A549 (cell line): ENCODE measurements at regions not wholly inside any gene's neighbourhood (a gene's known extent, or its start where the extent isn't known, plus 50 kb on each side); places are given as distances from the start of the nearest gene placed in this dataset.

ENCODE experiments used
- ATAC-seq, 2 experiments: fragments of 200-7000 bp in 1 of 2; fragments of >200 bp in 1 of 2; cut with Nextera tagmentation in 1 of 2; cut with Tn5 transposase in 1 of 2; 3 replicates each; pipeline versions ENCODE4 v1.8.0 to v1.9.1; 2018 to 2020; ENCODE audit warnings: mild to moderate bottlenecking in 1 of 2, moderate library complexity in 1 of 2
- CTCF ChIA-PET: fragments of 300-600 bp; sonication (Branson Sonifier 250); formaldehyde crosslinking; extraction: SDS; loops from one replicate; lab custom pipeline; 2021; ENCODE audit warnings: antibody characterized with exemption, inconsistent platforms; lab: Yijun Ruan, JAX
- POLR2A ChIA-PET: fragments of 350-600 bp; formaldehyde crosslinking; extraction: SDS; loops from one replicate; lab custom pipeline; 2021; ENCODE audit warnings: antibody characterized with exemption, inconsistent platforms; lab: Yijun Ruan, JAX
- DNase-seq, 2 experiments: peaks; one replicate each; pipeline versions ENCODE4 v3.0.0 to v3.0.0-alpha.2; 2011 to 2016; ENCODE audit warnings: low read depth in 1 of 2, low spot score in 1 of 2
- FAIRE-seq: peaks from 2 replicates; lab custom pipeline; 2011; peaks lifted over from hg19 to GRCh38; lab: Jason Lieb, UNC
- H3K27ac ChIP-seq, 2 experiments: fragments of >200 bp; sonication (Bioruptor Twin); formaldehyde crosslinking; 3 replicates each; pipeline ENCODE4 v1.5.1; 2016 to 2017
- H3K4me1 ChIP-seq: fragments of >200 bp; sonication (Bioruptor Twin); formaldehyde crosslinking; 3 replicates; pipeline ENCODE4 v1.6.1; 2016
- H3K4me2 ChIP-seq: fragments of >200 bp; sonication (Bioruptor Twin); formaldehyde crosslinking; 3 replicates; pipeline ENCODE4 v1.6.1; 2016
- H3K4me3 ChIP-seq: fragments of >200 bp; sonication (Bioruptor Twin); formaldehyde crosslinking; 3 replicates; pipeline ENCODE4 v1.5.1; 2016
- H3K9me3 ChIP-seq: fragments of >200 bp; sonication (Bioruptor Twin); formaldehyde crosslinking; 3 replicates; pipeline ENCODE4 v1.6.1; 2016
- BCL3 ChIP-seq: fragments of >200 bp; sonication (Bioruptor Twin); formaldehyde crosslinking; IDR thresholded peaks from 3 replicates; pipeline ENCODE4 v1.6.1; 2016
- BHLHE40 ChIP-seq: IDR thresholded peaks from 2 replicates; pipeline ENCODE4 v1.6.1; 2012; ENCODE audit warnings: low read depth, low read length, inconsistent platforms
- CBX2 ChIP-seq: fragments of 200-600 bp; sonication (generic); IDR thresholded peaks from 2 replicates; pipeline ENCODE4 v1.6.1; 2016; ENCODE audit warnings: low read depth, mild to moderate bottlenecking, borderline replicate concordance
- CBX8 ChIP-seq: fragments of 200-600 bp; sonication (generic); IDR thresholded peaks from 2 replicates; pipeline ENCODE4 v1.6.1; 2016
- CTCF ChIP-seq: fragments of >200 bp; sonication (Bioruptor Twin); formaldehyde crosslinking; IDR thresholded peaks from 3 replicates; pipeline ENCODE4 v1.5.1; 2016
- EP300 ChIP-seq, 2 experiments: fragments of >200 bp; sonication (Bioruptor Twin); formaldehyde crosslinking; IDR thresholded peaks; 2 replicates in 1 of 2; 3 replicates in 1 of 2; pipeline ENCODE4 v1.6.1; 2016 to 2017
- FOXS1 ChIP-seq: fragments of 250-450 bp; sonication (Bioruptor Pico); IDR thresholded peaks from 2 replicates; pipeline ENCODE4 v1.5.0; 2020; ENCODE audit warnings: mild to moderate bottlenecking, moderate library complexity
- GATA3 ChIP-seq: IDR thresholded peaks from 2 replicates; pipeline ENCODE4 v1.6.1; 2012; ENCODE audit warnings: borderline replicate concordance
- HMGXB4 ChIP-seq: fragments of 250-450 bp; sonication (Bioruptor Pico); IDR thresholded peaks from 2 replicates; pipeline ENCODE4 v1.5.0; 2021; ENCODE audit warnings: mild to moderate bottlenecking, moderate library complexity, borderline replicate concordance
- HOXA7 ChIP-seq: fragments of 250-450 bp; sonication (Bioruptor Pico); IDR thresholded peaks from 2 replicates; pipeline ENCODE4 v1.5.0; 2020; ENCODE audit warnings: mild to moderate bottlenecking, moderate library complexity
- MAFK ChIP-seq: fragments of 450-650 bp; IDR thresholded peaks from 2 replicates; pipeline ENCODE4 v1.6.1; 2014; ENCODE audit not compliant: partially characterized antibody
- MAX ChIP-seq: IDR thresholded peaks from 2 replicates; pipeline ENCODE4 v1.6.1; 2012
- MYC ChIP-seq: IDR thresholded peaks from 2 replicates; pipeline ENCODE4 v1.6.1; 2012; ENCODE audit warnings: mild to moderate bottlenecking, inconsistent platforms, low read length, improper control_type of control experiment, borderline replicate concordance
- PBX3 ChIP-seq: IDR thresholded peaks from 2 replicates; pipeline ENCODE4 v1.6.1; 2012
- PHF8 ChIP-seq: fragments of 200-600 bp; sonication (generic); IDR thresholded peaks from 2 replicates; pipeline ENCODE4 v1.6.1; 2016; ENCODE audit warnings: low read depth, mild to moderate bottlenecking, antibody characterized with exemption, moderate library complexity, borderline replicate concordance
- POLR2A ChIP-seq: IDR thresholded peaks from 2 replicates; pipeline ENCODE4 v1.6.1; 2012; ENCODE audit warnings: mild to moderate bottlenecking, low read length
- RARB ChIP-seq: fragments of 250-450 bp; sonication (Bioruptor Pico); IDR thresholded peaks from 2 replicates; pipeline ENCODE4 v1.8.0; 2021; ENCODE audit warnings: mild to moderate bottlenecking, moderate library complexity
- ZC3H11A ChIP-seq: fragments of 450-650 bp; IDR thresholded peaks from 2 replicates; pipeline ENCODE4 v1.6.1; 2014; ENCODE audit warnings: antibody characterized with exemption, mild to moderate bottlenecking
- ZNF302 ChIP-seq: fragments of 250-450 bp; sonication (Bioruptor Pico); IDR thresholded peaks from 2 replicates; pipeline ENCODE4 v1.9.0; 2021; ENCODE audit warnings: inconsistent platforms, mild to moderate bottlenecking, moderate library complexity
- WGBS: methylation state at CpG from one replicate; pipeline ENCODE4 v1.1.6; 2017; ENCODE audit errors: missing lambda C conversion rate; 5-methylcytosine and 5-hydroxymethylcytosine counted together

- 15% methylated on average over 4 of the region's 4 CpGs for WGBS
- no peak for FAIRE-seq
- POLR2A ChIA-PET = no interaction called here
These were observed 349.4 kb downstream of the NUF2 start for GRCh38 chr1:163670989-163671757.

More at GRCh38 chr1:163670989-163671757, 349.4 kb downstream of the NUF2 start:
- ATAC-seq (no peak), DNase-seq (no peak)
- Histone ChIP-seq H3K4me3 (no peak overlapping the region), H3K27ac (no peak overlapping the region), H3K4me1 (no peaks in the 10 kb centered on the region), H3K9me3 (no peaks in the 10 kb centered on the region; the same call in 2 of the 3 replicates), H3K4me2 (no peak overlapping the region)
- TF ChIP-seq ZC3H11A = no peak
- TF ChIP-seq GATA3 = no peak
- TF ChIP-seq RARB (CRISPR knock-in tag) = no peak
- no peak for TF ChIP-seq MAFK
- no peak for TF ChIP-seq MAX
- TF ChIP-seq POLR2A = no peak
- TF ChIP-seq HMGXB4 (CRISPR knock-in tag) = no peak
- no peak for TF ChIP-seq CBX8
- no peak for TF ChIP-seq CTCF
- TF ChIP-seq ZNF302 = no peak
- no peak for TF ChIP-seq MYC
- no peak for TF ChIP-seq CBX2
- no peak for TF ChIP-seq EP300 (IDR thresholded peaks at IDR 0.05)
- no peak for TF ChIP-seq BCL3
- no peak for TF ChIP-seq PBX3
- TF ChIP-seq HOXA7 (CRISPR knock-in tag) = no peak
- no peak for TF ChIP-seq FOXS1 (CRISPR knock-in tag)
- no peak for TF ChIP-seq PHF8
- TF ChIP-seq BHLHE40 = no peak
- CTCF ChIA-PET = interaction anchor here (0.6 kb wide), 1 partner anchor 971 kb away, joined by 3 read pairs; no protein-coding TSS in a partner anchor
